Esophagus muscularis mucosa (tissue), 4 donors: ENCODE measurements at regions not wholly inside any gene's neighbourhood (a gene's known extent, or its start where the extent isn't known, plus 50 kb on each side); places are given as distances from the start of the nearest gene placed in this dataset.

Source experiments
- EP300 ChIP-seq: sonication (generic); formaldehyde crosslinking; IDR thresholded peaks from one replicate; pipeline ENCODE4 v1.6.1; 2017; ENCODE audit warnings: antibody characterized with exemption
- POLR2A ChIP-seq: fragments of 450-650 bp; IDR thresholded peaks from one replicate; pipeline ENCODE4 v1.6.1; 2017; ENCODE audit warnings: antibody characterized with exemption, moderate library complexity, mild to moderate bottlenecking, low read depth
- POLR2AphosphoS5 ChIP-seq, 2 donors: sonication (generic); formaldehyde crosslinking; IDR thresholded peaks; one replicate each; pipeline ENCODE4 v1.6.1; 2017; ENCODE audit warnings: antibody characterized with exemption in 2 of 2
- TF ChIP-seq, protein P1 (sequence below), 3 experiments: fragments of 200-600 bp in 2 of 3; fragments of 450-650 bp in 1 of 3; sonication (generic) in 2 of 3; IDR thresholded peaks; one replicate each; pipeline ENCODE4 v1.5.1; 2017 to 2019; ENCODE audit warnings: antibody characterized with exemption in 3 of 3, mild to moderate bottlenecking in 2 of 3, moderate library complexity in 1 of 3

- TF ChIP-seq POLR2A: no peak
- TF ChIP-seq, protein P1, sequence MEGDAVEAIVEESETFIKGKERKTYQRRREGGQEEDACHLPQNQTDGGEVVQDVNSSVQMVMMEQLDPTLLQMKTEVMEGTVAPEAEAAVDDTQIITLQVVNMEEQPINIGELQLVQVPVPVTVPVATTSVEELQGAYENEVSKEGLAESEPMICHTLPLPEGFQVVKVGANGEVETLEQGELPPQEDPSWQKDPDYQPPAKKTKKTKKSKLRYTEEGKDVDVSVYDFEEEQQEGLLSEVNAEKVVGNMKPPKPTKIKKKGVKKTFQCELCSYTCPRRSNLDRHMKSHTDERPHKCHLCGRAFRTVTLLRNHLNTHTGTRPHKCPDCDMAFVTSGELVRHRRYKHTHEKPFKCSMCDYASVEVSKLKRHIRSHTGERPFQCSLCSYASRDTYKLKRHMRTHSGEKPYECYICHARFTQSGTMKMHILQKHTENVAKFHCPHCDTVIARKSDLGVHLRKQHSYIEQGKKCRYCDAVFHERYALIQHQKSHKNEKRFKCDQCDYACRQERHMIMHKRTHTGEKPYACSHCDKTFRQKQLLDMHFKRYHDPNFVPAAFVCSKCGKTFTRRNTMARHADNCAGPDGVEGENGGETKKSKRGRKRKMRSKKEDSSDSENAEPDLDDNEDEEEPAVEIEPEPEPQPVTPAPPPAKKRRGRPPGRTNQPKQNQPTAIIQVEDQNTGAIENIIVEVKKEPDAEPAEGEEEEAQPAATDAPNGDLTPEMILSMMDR (IDR thresholded peaks at IDR 0.05): no peak
- TF ChIP-seq POLR2AphosphoS5 (IDR thresholded peaks at IDR 0.05): no peak
- no peak for TF ChIP-seq EP300
Measured at GRCh38 chr21:35113064-35113463, 64.0 kb upstream of the RUNX1 start.
